ENCODE measurements at regions not wholly inside any gene's neighbourhood (a gene's known extent, or its start where the extent isn't known, plus 50 kb on each side); places are given as distances from the start of the nearest gene placed in this dataset.

- Histone ChIP-seq H3K27me3 (ENCODE audit: low read length) (no peaks in the 10 kb centered on the region), H3F3A (ENCODE audit: insufficient read depth) (no peaks in the 10 kb centered on the region), H3K9me3 (ENCODE audit: insufficient read depth, low read length) (no peaks in the 10 kb centered on the region), H3K4me3 (ENCODE audit: insufficient read depth, low read length, poor library complexity, severe bottlenecking) (no peak overlapping the region), H3K9ac (ENCODE audit: low read length) (no peak overlapping the region), H4K20me1 (ENCODE audit: low read depth, low read length) (no peaks in the 10 kb centered on the region), H3K36me3 (ENCODE audit: low read length) (no peaks in the 10 kb centered on the region), H2AFZ (ENCODE audit: low read depth, low read length, severe bottlenecking) (no peak overlapping the region), H3K4me2 (ENCODE audit: low read depth, low read length, poor library complexity, severe bottlenecking) (no peak overlapping the region), H3K27ac (ENCODE audit: low read depth, low read length) (no peak overlapping the region), H3K9me2 (replicated peaks; ENCODE audit: insufficient read depth, low read length) (no peaks in the 10 kb centered on the region), H3K79me2 (ENCODE audit: insufficient read depth, low read length) (no peaks in the 10 kb centered on the region)
- no peak for TF ChIP-seq CTCF (IDR thresholded peaks at IDR 0.05; ENCODE audit: insufficient read depth, low read length, poor library complexity, severe bottlenecking)
- TF ChIP-seq EZH2phosphoT487 (conservative IDR thresholded peaks at IDR 0.05; ENCODE audit: low read length) = no peak
These were observed 141.9 kb upstream of the TNP1 start for GRCh38 chr2:217001740-217002139.

- no peaks in the 10 kb centered on the region for H3K27me3 ChIP-seq (ENCODE audit: low read length)
- TF ChIP-seq EZH2phosphoT487 (conservative IDR thresholded peaks at IDR 0.05; ENCODE audit: low read length) (no peak), CTCF (IDR thresholded peaks at IDR 0.05; ENCODE audit: insufficient read depth, low read length, poor library complexity, severe bottlenecking) (no peak)
These were observed 140.5 kb upstream of the TNP1 start for GRCh38 chr2:217000406-217000805.

GRCh38 chr2:216996279-216996845, 136.5 kb upstream of the TNP1 start:
- no peaks in the 10 kb centered on the region for H4K20me1 ChIP-seq (ENCODE audit: low read depth, low read length)
- no peak overlapping the region for H3K4me3 ChIP-seq (ENCODE audit: insufficient read depth, low read length, poor library complexity, severe bottlenecking)
- no peaks in the 10 kb centered on the region for H3K9me2 ChIP-seq (replicated peaks; ENCODE audit: insufficient read depth, low read length)
- H3K27me3 ChIP-seq (ENCODE audit: low read length) = no peaks in the 10 kb centered on the region
- H3K27ac ChIP-seq (ENCODE audit: low read depth, low read length) = no peak overlapping the region
- H3K9ac ChIP-seq (ENCODE audit: low read length) = no peak overlapping the region
- no peak overlapping the region for H3K4me2 ChIP-seq (ENCODE audit: low read depth, low read length, poor library complexity, severe bottlenecking)
- TF ChIP-seq CTCF (IDR thresholded peaks at IDR 0.05; ENCODE audit: insufficient read depth, low read length, poor library complexity, severe bottlenecking) (no peak), EZH2phosphoT487 (conservative IDR thresholded peaks at IDR 0.05; ENCODE audit: low read length) (no peak)
- no peaks in the 10 kb centered on the region for H3K79me2 ChIP-seq (ENCODE audit: insufficient read depth, low read length)
- H2AFZ ChIP-seq (ENCODE audit: low read depth, low read length, severe bottlenecking) = no peak overlapping the region
- H3K9me3 ChIP-seq (ENCODE audit: insufficient read depth, low read length) = no peaks in the 10 kb centered on the region
- no peaks in the 10 kb centered on the region for H3F3A ChIP-seq (ENCODE audit: insufficient read depth)
- no peaks in the 10 kb centered on the region for H3K36me3 ChIP-seq (ENCODE audit: low read length)

More at GRCh38 chr2:217000406-217000805, 140.5 kb upstream of the TNP1 start:
- H3K9me3 ChIP-seq (ENCODE audit: insufficient read depth, low read length) = no peaks in the 10 kb centered on the region
- H3K27ac ChIP-seq (ENCODE audit: low read depth, low read length) = no peak overlapping the region
- no peaks in the 10 kb centered on the region for H3K36me3 ChIP-seq (ENCODE audit: low read length)
- H2AFZ ChIP-seq (ENCODE audit: low read depth, low read length, severe bottlenecking) = no peak overlapping the region
- H4K20me1 ChIP-seq (ENCODE audit: low read depth, low read length) = no peaks in the 10 kb centered on the region
- H3K9ac ChIP-seq (ENCODE audit: low read length) = no peak overlapping the region
- no peak overlapping the region for H3K4me3 ChIP-seq (ENCODE audit: insufficient read depth, low read length, poor library complexity, severe bottlenecking)
- no peaks in the 10 kb centered on the region for H3F3A ChIP-seq (ENCODE audit: insufficient read depth)
- H3K4me2 ChIP-seq (ENCODE audit: low read depth, low read length, poor library complexity, severe bottlenecking) = no peak overlapping the region
- no peaks in the 10 kb centered on the region for H3K9me2 ChIP-seq (replicated peaks; ENCODE audit: insufficient read depth, low read length)
- H3K79me2 ChIP-seq (ENCODE audit: insufficient read depth, low read length) = no peaks in the 10 kb centered on the region

All from SU-DHL-6 (cell line).